PC-3 (cell line): ENCODE measurements at regions not wholly inside any gene's neighbourhood (a gene's known extent, or its start where the extent isn't known, plus 50 kb on each side); places are given as distances from the start of the nearest gene placed in this dataset.

Experiments used
- CTCF ChIP-seq: fragments of 300-600 bp; sonication (generic); conservative IDR thresholded peaks from 2 replicates; pipeline ENCODE4 v1.5.1; 2017; ENCODE audit warnings: antibody characterized with exemption, low read depth, mild to moderate bottlenecking, low read length
- EZH2 ChIP-seq: fragments of 300-600 bp; sonication (generic); IDR thresholded peaks from one replicate; pipeline ENCODE4 v1.6.1; 2017; ENCODE audit warnings: antibody characterized with exemption, mild to moderate bottlenecking, low read length; ENCODE audit not compliant: unreplicated experiment

DNA sequence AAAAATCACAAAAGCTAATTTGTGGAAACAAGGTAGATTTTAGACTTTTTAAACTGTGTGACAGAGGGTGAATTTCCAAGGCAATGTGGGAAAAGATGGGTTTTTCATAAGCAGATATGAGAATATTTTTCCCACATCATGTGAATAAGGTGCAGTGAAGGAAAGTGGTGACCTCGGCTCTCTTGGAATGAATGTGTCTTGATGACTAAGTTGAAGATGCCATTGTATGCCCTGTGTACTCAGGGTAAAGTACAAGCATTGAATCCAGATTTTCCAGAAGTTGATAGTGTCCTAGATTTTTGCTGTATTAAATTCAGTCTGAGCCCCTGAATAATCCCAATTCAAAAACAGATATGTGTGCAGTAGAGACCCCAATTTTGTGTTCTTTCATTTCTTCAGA lies 442.6 kb upstream of the ADGRL2 start:
- TF ChIP-seq CTCF (no peak), EZH2 (no peak)
